Gastroesophageal sphincter (tissue), 4 donors: ENCODE measurements at regions not wholly inside any gene's neighbourhood (a gene's known extent, or its start where the extent isn't known, plus 50 kb on each side); places are given as distances from the start of the nearest gene placed in this dataset.

Source experiments
- ATAC-seq: fragments of 150-250 bp; one replicate; pipeline ENCODE4 v1.9.1; 2016; ENCODE audit warnings: mild to moderate bottlenecking, moderate library complexity
- H3K27ac ChIP-seq, 4 donors: fragments of 200-600 bp; sonication (generic) in 3 of 4; 1 replicate in 3 of 4; 2 replicates in 1 of 4; pipeline ENCODE4 v1.5.1; 2016 to 2019
- H3K27me3 ChIP-seq: fragments of 200-600 bp; sonication (generic); one replicate; pipeline ENCODE4 v1.5.1; 2019
- H3K36me3 ChIP-seq, 2 donors: fragments of 200-600 bp; sonication (generic); one replicate each; pipeline ENCODE4 v1.5.1; 2019; ENCODE audit warnings: control low read depth in 1 of 2
- H3K4me1 ChIP-seq, 3 donors: fragments of 200-600 bp; sonication (generic); 1 replicate in 2 of 3; 2 replicates in 1 of 3; pipeline ENCODE4 v1.5.1; 2016 to 2019; ENCODE audit warnings: control low read depth in 2 of 3
- H3K4me3 ChIP-seq, 2 donors: fragments of 200-600 bp; sonication (generic); one replicate each; pipeline ENCODE4 v1.5.1; 2019; ENCODE audit warnings: mild to moderate bottlenecking in 1 of 2, moderate library complexity in 1 of 2
- H3K9me3 ChIP-seq, 3 donors: fragments of 200-600 bp; sonication (generic); one replicate each; pipeline ENCODE4 v1.5.1; 2017 to 2019; ENCODE audit warnings: control low read depth in 2 of 3
- EP300 ChIP-seq: sonication (generic); formaldehyde crosslinking; IDR thresholded peaks from one replicate; pipeline ENCODE4 v1.6.1; 2017; ENCODE audit warnings: antibody characterized with exemption, mild to moderate bottlenecking
- POLR2A ChIP-seq, 2 donors: fragments of 450-650 bp; IDR thresholded peaks; one replicate each; pipeline ENCODE4 v1.6.1; 2017; ENCODE audit warnings: antibody characterized with exemption in 2 of 2, mild to moderate bottlenecking in 2 of 2, moderate library complexity in 1 of 2
- POLR2AphosphoS5 ChIP-seq: sonication (generic); formaldehyde crosslinking; IDR thresholded peaks from one replicate; pipeline ENCODE4 v1.6.1; 2017; ENCODE audit warnings: antibody characterized with exemption
- WGBS, 2 donors: methylation state at CpG; one replicate each; pipeline ENCODE4 v1.1.5; 2018; ENCODE audit warnings: low coverage in 1 of 2; 5-methylcytosine and 5-hydroxymethylcytosine counted together
- TF ChIP-seq, protein P1 (sequence below), 4 experiments: fragments of 200-600 bp in 2 of 4; fragments of 450-650 bp in 2 of 4; sonication (generic) in 1 of 4; IDR thresholded peaks; one replicate each; pipeline ENCODE4 v1.5.1; 2017 to 2019; ENCODE audit warnings: antibody characterized with exemption in 4 of 4, mild to moderate bottlenecking in 2 of 4, moderate library complexity in 2 of 4

DNA sequence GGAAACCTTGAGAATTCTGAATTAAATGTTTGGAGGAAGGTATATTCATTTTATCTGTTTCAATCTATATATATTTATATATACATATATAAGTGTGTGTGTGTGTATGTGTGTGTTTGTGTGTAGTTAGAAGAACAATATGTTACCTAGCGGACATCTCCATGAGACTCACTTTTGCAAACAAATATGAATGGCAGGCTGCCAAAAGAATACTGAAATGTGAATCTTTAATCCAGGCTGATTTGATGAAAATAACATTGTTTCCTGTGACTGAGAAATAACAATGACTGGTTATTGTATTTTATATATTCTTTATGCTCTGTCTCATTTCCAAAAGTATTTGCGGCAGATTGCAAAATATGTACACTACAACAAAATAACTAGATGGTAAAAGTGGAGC is 255.5 kb upstream of the TGFBR2 start:
- peaks cover 6 to 46% (median 15%) of the 10 kb centered on the region in 3 donors for H3K4me1 ChIP-seq
- no peak overlapping the region for H3K4me3 ChIP-seq
- H3K27ac ChIP-seq, result no peak overlapping the region
- H3K27me3 ChIP-seq, result no peaks in the 10 kb centered on the region
- no peak for ATAC-seq
- no peaks in the 10 kb centered on the region for H3K9me3 ChIP-seq
- no peaks in the 10 kb centered on the region for H3K36me3 ChIP-seq
- TF ChIP-seq POLR2AphosphoS5 (no peak), POLR2A (IDR thresholded peaks at IDR 0.05) (no peak)
- TF ChIP-seq, protein P1, sequence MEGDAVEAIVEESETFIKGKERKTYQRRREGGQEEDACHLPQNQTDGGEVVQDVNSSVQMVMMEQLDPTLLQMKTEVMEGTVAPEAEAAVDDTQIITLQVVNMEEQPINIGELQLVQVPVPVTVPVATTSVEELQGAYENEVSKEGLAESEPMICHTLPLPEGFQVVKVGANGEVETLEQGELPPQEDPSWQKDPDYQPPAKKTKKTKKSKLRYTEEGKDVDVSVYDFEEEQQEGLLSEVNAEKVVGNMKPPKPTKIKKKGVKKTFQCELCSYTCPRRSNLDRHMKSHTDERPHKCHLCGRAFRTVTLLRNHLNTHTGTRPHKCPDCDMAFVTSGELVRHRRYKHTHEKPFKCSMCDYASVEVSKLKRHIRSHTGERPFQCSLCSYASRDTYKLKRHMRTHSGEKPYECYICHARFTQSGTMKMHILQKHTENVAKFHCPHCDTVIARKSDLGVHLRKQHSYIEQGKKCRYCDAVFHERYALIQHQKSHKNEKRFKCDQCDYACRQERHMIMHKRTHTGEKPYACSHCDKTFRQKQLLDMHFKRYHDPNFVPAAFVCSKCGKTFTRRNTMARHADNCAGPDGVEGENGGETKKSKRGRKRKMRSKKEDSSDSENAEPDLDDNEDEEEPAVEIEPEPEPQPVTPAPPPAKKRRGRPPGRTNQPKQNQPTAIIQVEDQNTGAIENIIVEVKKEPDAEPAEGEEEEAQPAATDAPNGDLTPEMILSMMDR (IDR thresholded peaks at IDR 0.05), result no peak
- 93 to 100% methylated on average over 1 to 2 of the region's 2 CpGs for WGBS, 2 donors

DNA sequence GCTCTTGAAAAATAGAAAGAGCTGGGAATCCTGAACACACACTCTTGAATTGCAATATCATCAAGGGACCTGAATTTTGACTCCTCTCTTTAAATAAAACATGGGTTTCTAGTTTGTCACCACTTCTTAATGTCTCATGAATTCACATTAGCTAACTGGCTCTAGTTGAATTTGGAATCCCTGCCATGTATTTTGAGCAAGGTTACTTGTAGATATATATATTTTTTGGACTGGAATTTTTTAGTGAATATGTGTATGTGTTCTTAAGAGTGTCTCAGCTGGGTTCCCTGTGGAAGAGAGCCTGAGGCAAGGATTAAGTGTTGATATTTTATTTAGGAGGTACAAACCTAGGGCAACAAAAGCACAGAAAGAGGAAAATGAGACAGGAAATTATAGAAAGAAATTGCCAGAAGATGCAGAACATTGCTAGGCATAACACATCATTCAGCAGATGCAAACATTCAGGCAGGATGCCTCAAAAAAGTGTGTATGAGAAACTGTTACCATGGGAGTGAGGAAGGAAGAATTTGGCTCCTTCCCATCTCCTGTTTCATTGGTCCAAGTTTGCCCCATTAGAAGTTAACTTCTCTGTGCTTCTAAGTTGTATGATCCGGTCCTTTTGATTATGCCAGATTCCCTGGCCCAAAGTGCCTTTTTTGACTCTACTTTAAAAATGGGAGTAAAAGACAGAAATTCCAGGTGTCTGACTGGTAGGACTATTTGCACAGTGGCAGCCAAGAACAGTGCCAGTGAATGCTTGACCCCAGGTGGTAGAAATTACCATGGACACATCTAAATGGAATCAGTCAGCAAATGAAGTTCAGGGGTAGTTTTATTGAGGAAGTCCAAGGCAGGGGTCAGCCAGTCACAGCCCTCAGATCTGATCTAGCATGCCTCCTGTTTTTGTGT is 253.7 kb upstream of the TGFBR2 start:
- peaks cover 6 to 61% (median 16%) of the 10 kb centered on the region in 3 donors for H3K4me1 ChIP-seq

DNA sequence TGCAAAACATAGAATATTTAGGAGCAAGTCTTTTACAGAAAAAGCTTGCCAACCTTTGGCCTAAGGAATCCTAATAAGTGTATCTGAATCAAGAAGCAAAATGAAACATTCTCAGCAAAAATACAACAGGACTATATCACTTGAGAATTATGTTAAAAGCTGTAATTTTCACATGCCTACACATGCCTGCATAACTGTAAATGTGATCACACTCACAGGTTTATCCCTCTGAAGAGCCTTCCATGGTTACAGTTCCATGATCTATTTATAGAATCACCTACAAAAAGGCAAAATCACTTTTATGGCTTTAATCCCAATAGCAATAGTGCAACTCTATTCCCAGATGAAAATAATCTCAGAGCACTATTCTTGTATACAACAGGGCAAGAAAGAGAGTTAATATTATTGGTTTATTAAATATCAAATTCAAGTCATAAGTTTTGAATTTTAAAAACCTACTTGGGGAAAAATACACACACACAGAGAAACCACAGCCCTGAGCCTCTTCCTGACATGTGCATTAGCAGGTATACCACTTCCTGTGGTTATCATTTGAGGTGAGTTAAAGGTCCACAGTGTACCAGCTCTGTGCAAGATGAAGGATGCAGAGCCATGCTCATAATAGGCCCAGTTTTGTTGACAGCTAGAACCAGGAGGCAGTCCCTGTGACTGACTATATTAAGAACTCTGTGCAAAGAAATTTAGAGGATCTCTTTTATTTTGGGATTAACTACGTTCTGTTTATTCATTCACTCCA is 252.5 kb upstream of the TGFBR2 start:
- 8 to 25% methylated on average over 1 of the region's 1 CpG for WGBS, 2 donors
- Histone ChIP-seq H3K27me3 (no peaks in the 10 kb centered on the region), H3K4me3 (no peak overlapping the region), H3K4me1 (peaks cover 6 to 61% (median 16%) of the 10 kb centered on the region in 3 donors), H3K27ac (peak overlapping the region; percentile 67 to 89 (median 76)), H3K9me3 (no peaks in the 10 kb centered on the region), H3K36me3 (no peaks in the 10 kb centered on the region)
- peak; percentile 68 for ATAC-seq
- TF ChIP-seq POLR2AphosphoS5 (no peak), POLR2A (IDR thresholded peaks at IDR 0.05) (no peak), EP300 (no peak)
- TF ChIP-seq, protein P1 (IDR thresholded peaks at IDR 0.05), result no peak

More for the DNA sequence above, 253.7 kb upstream of the TGFBR2 start:
- H3K27me3 ChIP-seq, result no peaks in the 10 kb centered on the region
- 25 to 50% methylated on average over 1 of the region's 1 CpG for WGBS, 2 donors
- H3K9me3 ChIP-seq, result no peaks in the 10 kb centered on the region
- no peak for ATAC-seq
- peak overlapping the region; percentile 30 to 89 (median 76) for H3K27ac ChIP-seq
- H3K4me3 ChIP-seq, result no peak overlapping the region
- H3K36me3 ChIP-seq, result no peaks in the 10 kb centered on the region
- TF ChIP-seq POLR2A (IDR thresholded peaks at IDR 0.05), result no peak
- TF ChIP-seq EP300, result no peak
- TF ChIP-seq, protein P1 (IDR thresholded peaks at IDR 0.05), result no peak
- TF ChIP-seq POLR2AphosphoS5, result no peak

DNA sequence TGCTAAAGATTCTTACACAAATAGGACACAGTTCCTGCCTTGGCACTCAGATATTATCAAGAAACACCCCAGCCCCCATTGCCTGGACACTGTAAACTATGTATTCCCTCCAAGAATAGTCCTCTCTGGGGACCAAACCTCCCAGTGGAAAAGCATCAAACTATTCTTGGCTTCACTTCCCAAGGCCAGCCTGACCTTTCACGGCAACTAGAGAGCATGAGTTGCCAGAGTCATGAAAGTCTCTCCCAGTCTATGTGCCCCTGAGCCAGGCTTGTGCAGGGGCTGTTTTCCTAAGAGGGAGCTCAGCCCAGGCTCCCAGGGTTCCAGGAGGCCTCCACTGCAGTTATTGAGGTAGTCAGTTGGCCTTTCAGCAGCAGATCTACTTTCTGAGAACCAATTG is 251.9 kb upstream of the TGFBR2 start:
- H3K4me1 ChIP-seq, result peaks cover 6 to 60% (median 16%) of the 10 kb centered on the region in 3 donors
- peak overlapping the region; percentile 67 to 89 (median 76) for H3K27ac ChIP-seq

More for the DNA sequence above, 251.9 kb upstream of the TGFBR2 start:
- Histone ChIP-seq H3K9me3 (no peaks in the 10 kb centered on the region), H3K4me3 (no peak overlapping the region), H3K27me3 (no peaks in the 10 kb centered on the region), H3K36me3 (no peaks in the 10 kb centered on the region)
- no CpG with 5 or more reads among the region's 1 CpG for WGBS, 2 donors
- TF ChIP-seq, protein P1 (IDR thresholded peaks at IDR 0.05), result no peak
- TF ChIP-seq EP300 (no peak), POLR2AphosphoS5 (no peak), POLR2A (IDR thresholded peaks at IDR 0.05) (no peak)
- ATAC-seq, result peak; percentile 32
